Tibial nerve (tissue), 4 donors: ENCODE measurements at regions not wholly inside any gene's neighbourhood (a gene's known extent, or its start where the extent isn't known, plus 50 kb on each side); places are given as distances from the start of the nearest gene placed in this dataset.
A peak's percentile ranks its signal among the peaks of the same experiment; 100 is the strongest.

Experiments used
- DNase-seq, 2 donors: peaks; one replicate each; pipeline ENCODE4 v3.0.0-alpha.2; 2019; ENCODE audit warnings: low spot score in 2 of 2
- H3K27ac ChIP-seq, 4 donors: fragments of 200-600 bp; sonication (generic) in 3 of 4; one replicate each; pipeline ENCODE4 v1.5.1; 2017 to 2019; ENCODE audit warnings: mild to moderate bottlenecking in 1 of 4
- H3K27me3 ChIP-seq, 2 donors: fragments of 200-600 bp; sonication (generic) in 1 of 2; one replicate each; pipeline versions ENCODE4 v1.5.1 to v1.6.0; 2017 to 2019
- H3K36me3 ChIP-seq, 3 donors: fragments of 200-600 bp; sonication (generic); one replicate each; pipeline ENCODE4 v1.5.1; 2018 to 2019
- H3K4me1 ChIP-seq, 4 donors: fragments of 200-600 bp; sonication (generic) in 3 of 4; one replicate each; pipeline ENCODE4 v1.5.1; 2017 to 2019
- H3K4me3 ChIP-seq, 4 donors: fragments of 200-600 bp; sonication (generic) in 3 of 4; one replicate each; pipeline ENCODE4 v1.5.1; 2017 to 2019; ENCODE audit warnings: mild to moderate bottlenecking in 1 of 4, moderate library complexity in 1 of 4
- H3K9me3 ChIP-seq, 4 donors: fragments of 200-600 bp; sonication (generic) in 3 of 4; one replicate each; pipeline ENCODE4 v1.5.1; 2017 to 2019
- CTCF ChIP-seq, 5 experiments: fragments of 200-600 bp in 3 of 5; fragments of 450-650 bp in 2 of 5; sonication (generic) in 3 of 5; IDR thresholded peaks; one replicate each; pipeline ENCODE4 v1.5.1; 2016 to 2019; ENCODE audit warnings: antibody characterized with exemption in 5 of 5, mild to moderate bottlenecking in 3 of 5, moderate library complexity in 2 of 5
- EP300 ChIP-seq, 2 donors: sonication (generic); formaldehyde crosslinking; IDR thresholded peaks; one replicate each; pipeline ENCODE4 v1.6.1; 2017; ENCODE audit warnings: antibody characterized with exemption in 2 of 2, mild to moderate bottlenecking in 1 of 2
- POLR2A ChIP-seq, 2 donors: fragments of 450-650 bp; IDR thresholded peaks; one replicate each; pipeline ENCODE4 v1.6.1; 2017; ENCODE audit warnings: antibody characterized with exemption in 2 of 2, mild to moderate bottlenecking in 2 of 2, moderate library complexity in 2 of 2
- WGBS, 2 donors: methylation state at CpG; one replicate each; pipeline ENCODE4 v1.1.5; 2018; 5-methylcytosine and 5-hydroxymethylcytosine counted together

DNA sequence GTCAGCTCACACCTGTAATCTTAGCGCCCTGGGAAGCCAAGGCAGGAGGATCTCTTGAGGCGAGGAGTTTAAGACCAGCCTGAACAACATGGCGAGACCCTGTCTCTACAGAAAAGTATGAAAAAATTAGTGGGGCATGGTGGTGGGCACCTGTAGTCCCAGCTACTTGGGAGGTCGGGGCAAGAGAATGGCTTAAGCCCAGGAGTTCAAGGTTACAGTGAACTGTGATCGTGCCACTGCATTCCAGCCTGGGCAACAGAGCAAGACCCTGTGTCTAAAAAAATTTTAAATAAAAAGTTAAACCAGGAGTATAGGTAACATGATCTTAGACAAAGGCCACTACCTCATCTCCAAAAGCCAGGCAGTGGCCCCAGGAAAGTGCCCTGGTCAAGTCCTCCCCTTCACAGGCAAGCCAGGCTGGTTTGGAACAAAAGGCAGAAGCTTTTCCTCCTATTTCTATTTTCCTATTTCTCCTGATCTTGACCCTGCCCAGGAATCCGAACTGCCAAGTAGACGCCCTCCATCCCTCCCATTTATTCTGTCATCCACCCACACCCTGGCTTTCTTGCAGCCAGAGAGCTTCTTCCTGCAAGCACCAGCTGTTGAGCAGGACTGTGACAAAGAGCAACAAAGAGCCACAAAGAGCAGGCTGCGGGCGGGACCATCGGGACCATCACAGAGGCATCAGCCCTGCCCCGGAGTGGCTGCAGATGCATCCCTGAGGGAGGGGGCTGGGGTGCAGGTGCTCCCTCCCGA is 149.9 kb upstream of the AFDN start:
- TF ChIP-seq EP300 (IDR thresholded peaks at IDR 0.05) (no peak), CTCF (IDR thresholded peaks at IDR 0.05) (no peak), POLR2A (IDR thresholded peaks at IDR 0.05) (no peak)
- Histone ChIP-seq H3K4me1 (peaks cover 0 to 45% (median 18%) of the 10 kb centered on the region in 4 donors), H3K27ac (peak overlapping the region in 2 of 4 donors; percentile 16 to 27), H3K4me3 (no peak overlapping the region), H3K9me3 (no peaks in the 10 kb centered on the region), H3K27me3 (peaks cover 0 to 54% of the 10 kb centered on the region in 2 donors), H3K36me3 (no peaks in the 10 kb centered on the region)
- WGBS, 2 donors, result 49 to 54% methylated on average over 12 of the region's 12 CpGs
- DNase-seq, result no peak

GRCh38 chr6:167677422-167677789 is 149.3 kb upstream of the AFDN start:
- DNase-seq, result no peak
- Histone ChIP-seq H3K36me3 (no peaks in the 10 kb centered on the region), H3K27ac (peak overlapping the region in 1 of 4 donors; percentile 16), H3K27me3 (peaks cover 0 to 54% of the 10 kb centered on the region in 2 donors), H3K4me1 (peaks cover 0 to 51% (median 23%) of the 10 kb centered on the region in 4 donors), H3K9me3 (no peaks in the 10 kb centered on the region), H3K4me3 (no peak overlapping the region)
- TF ChIP-seq POLR2A (IDR thresholded peaks at IDR 0.05), result no peak
- TF ChIP-seq CTCF (IDR thresholded peaks at IDR 0.05), result no peak
- TF ChIP-seq EP300 (IDR thresholded peaks at IDR 0.05), result no peak
- 47 to 70% methylated on average over 9 of the region's 9 CpGs for WGBS, 2 donors

DNA sequence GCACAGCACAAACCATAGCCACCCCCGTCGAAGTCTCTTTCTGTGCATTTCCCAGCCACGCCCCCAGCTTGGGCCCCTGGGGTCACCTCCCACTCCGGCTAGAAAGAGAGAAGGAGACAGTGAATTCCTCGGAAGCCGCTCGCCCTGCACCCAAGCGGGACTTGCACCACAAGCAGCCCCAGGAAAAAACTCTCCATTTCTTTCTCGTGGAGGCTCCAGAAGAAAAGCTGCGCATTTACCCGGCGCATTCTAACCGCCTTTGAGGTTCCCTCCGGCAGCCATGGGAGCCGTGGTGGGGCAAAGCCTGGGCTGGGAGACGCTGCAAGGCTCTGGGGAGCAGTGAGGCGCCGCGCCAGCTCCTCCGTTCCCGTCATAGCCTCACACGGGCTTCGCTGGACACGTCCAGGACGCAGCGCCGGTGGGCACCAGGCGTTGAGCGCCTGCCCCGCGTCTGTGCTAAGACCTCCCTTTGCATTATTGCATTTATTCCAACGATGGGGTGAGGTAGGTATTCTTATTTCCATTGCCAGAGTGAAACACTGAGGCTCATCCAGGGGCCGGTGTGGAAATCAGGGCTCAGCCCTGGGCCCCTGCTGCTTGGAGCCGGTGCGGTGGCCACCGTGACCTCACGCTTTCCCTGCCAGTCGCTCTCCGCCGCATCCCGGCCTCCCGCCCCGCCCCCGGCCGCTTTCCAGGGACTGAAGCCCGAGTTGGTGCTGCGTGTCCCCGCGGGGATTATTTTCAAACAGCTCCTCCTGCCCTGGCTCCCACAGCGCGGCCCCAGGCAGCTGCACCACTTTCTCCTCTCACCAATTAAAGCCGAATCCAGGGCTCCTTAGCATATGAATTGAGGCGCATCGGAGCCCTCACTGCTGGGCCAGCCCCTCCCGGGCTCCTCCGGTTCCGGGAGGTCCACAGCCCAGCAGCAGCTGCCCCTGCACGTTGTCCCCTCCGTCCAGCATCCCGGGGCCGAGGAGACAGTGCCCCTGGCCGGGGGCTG is 148.3 kb upstream of the AFDN start:
- Histone ChIP-seq H3K4me1 (peaks cover 0 to 61% (median 32%) of the 10 kb centered on the region in 4 donors), H3K27ac (peak overlapping the region in 2 of 4 donors; percentile 60 to 72), H3K36me3 (no peaks in the 10 kb centered on the region), H3K4me3 (peak overlapping the region in 2 of 4 donors; percentile 30 to 44), H3K27me3 (peaks cover 0 to 54% of the 10 kb centered on the region in 2 donors), H3K9me3 (no peaks in the 10 kb centered on the region)
- TF ChIP-seq CTCF (IDR thresholded peaks at IDR 0.05) (no peak), POLR2A (IDR thresholded peaks at IDR 0.05) (no peak), EP300 (IDR thresholded peaks at IDR 0.05) (no peak)
- DNase-seq, result no peak
- WGBS, 2 donors, result 13 to 18% methylated on average over 58 to 62 of the region's 62 CpGs

DNA sequence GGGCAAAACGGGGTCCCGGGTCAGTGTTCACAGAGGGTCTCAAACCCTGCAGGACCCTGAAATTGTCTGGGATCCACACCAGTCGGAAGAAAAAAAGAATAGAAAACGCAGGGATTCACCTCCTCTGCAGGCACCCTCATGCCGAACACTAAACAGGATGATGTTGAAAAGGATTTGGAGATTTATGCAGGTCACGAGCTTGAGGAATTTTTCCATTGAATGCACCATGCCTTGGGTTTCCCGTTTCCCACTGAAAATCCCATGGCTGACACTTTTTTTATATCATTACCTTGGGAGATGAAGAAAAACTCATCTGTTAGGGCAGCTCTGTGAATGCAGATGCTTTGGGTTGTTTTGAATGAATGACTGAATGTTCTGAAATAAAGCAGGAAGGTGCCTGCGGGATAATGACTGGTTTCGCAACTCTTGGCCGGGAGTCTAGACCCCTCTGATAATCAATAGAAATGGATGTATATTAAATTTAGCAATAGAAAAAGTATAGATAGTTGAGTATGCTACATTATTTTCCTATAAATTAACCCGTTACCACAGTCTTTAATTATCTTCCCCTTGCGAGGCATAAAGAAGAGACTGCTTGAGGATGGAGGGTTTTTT is 147.5 kb upstream of the AFDN start:
- H3K4me3 ChIP-seq, result peak overlapping the region in 1 of 4 donors; percentile 44

More for the DNA sequence above, 147.5 kb upstream of the AFDN start:
- 43 to 52% methylated on average over 12 of the region's 12 CpGs for WGBS, 2 donors
- H3K27me3 ChIP-seq, result peaks cover 0 to 54% of the 10 kb centered on the region in 2 donors
- H3K9me3 ChIP-seq, result no peaks in the 10 kb centered on the region
- DNase-seq, result no peak
- no peaks in the 10 kb centered on the region for H3K36me3 ChIP-seq
- H3K4me1 ChIP-seq, result peaks cover 0 to 69% (median 35%) of the 10 kb centered on the region in 4 donors
- TF ChIP-seq POLR2A (IDR thresholded peaks at IDR 0.05) (no peak), CTCF (IDR thresholded peaks at IDR 0.05) (no peak), EP300 (IDR thresholded peaks at IDR 0.05) (no peak)
- H3K27ac ChIP-seq, result peak overlapping the region in 2 of 4 donors; percentile 60 to 72
